A673 (cell line): ENCODE measurements at regions not wholly inside any gene's neighbourhood (a gene's known extent, or its start where the extent isn't known, plus 50 kb on each side); places are given as distances from the start of the nearest gene placed in this dataset.

Source experiments
- CTCF ChIP-seq: fragments of 300-800, 200-600 bp; sonication (generic); conservative IDR thresholded peaks from 2 replicates; pipeline ENCODE4 v1.5.1; 2017; ENCODE audit warnings: low read depth, mild to moderate bottlenecking, antibody characterized with exemption, low read length, moderate library complexity, mixed read lengths
- EZH2 ChIP-seq: fragments of 200-600 bp; sonication (generic); IDR thresholded peaks from 2 replicates; pipeline ENCODE4 v1.6.1; 2017; ENCODE audit warnings: borderline replicate concordance, low read depth, mild to moderate bottlenecking, mixed read lengths, antibody characterized with exemption, low read length; ENCODE audit not compliant: poor library complexity, severe bottlenecking

- TF ChIP-seq CTCF (no peak), EZH2 (no peak)
Observed at GRCh38 chr3:6601374-6601773, 259.5 kb upstream of the GRM7 start.
